Neural progenitor cell (in vitro differentiated cells): ENCODE measurements at regions not wholly inside any gene's neighbourhood (a gene's known extent, or its start where the extent isn't known, plus 50 kb on each side); places are given as distances from the start of the nearest gene placed in this dataset.

ENCODE experiments used
- CTCF ChIP-seq: fragments of 200-600 bp; sonication (generic); IDR thresholded peaks from 2 replicates; pipeline ENCODE4 v1.5.1; 2017; ENCODE audit warnings: antibody characterized with exemption, mild to moderate bottlenecking
- EZH2 ChIP-seq: fragments of 200-600 bp; sonication (generic); IDR thresholded peaks from 2 replicates; pipeline ENCODE4 v1.6.1; 2017; ENCODE audit warnings: antibody characterized with exemption, mild to moderate bottlenecking, moderate library complexity
- EZH2phosphoT487 ChIP-seq: fragments of 200-600 bp; sonication (generic); IDR thresholded peaks from 2 replicates; pipeline ENCODE4 v1.6.1; 2017; ENCODE audit warnings: antibody characterized with exemption

GRCh38 chr7:12827219-12827821, 139.9 kb downstream of the ARL4A start:
- TF ChIP-seq CTCF (no peak), EZH2 (no peak), EZH2phosphoT487 (no peak)
